GM23338 (cell line): ENCODE measurements at regions not wholly inside any gene's neighbourhood (a gene's known extent, or its start where the extent isn't known, plus 50 kb on each side); places are given as distances from the start of the nearest gene placed in this dataset.

ENCODE experiments used
- ATAC-seq: fragments of 200-7000 bp; cut with Tn5 transposase; 3 replicates; pipeline ENCODE4 v1.9.1; 2020
- DNase-seq: peaks from one replicate; pipeline ENCODE4 v3.0.0-alpha.2; 2015; ENCODE audit warnings: low spot score
- H2AFZ ChIP-seq: fragments of 200-600 bp; sonication (generic); 2 replicates; pipeline ENCODE4 v1.8.0; 2016; ENCODE audit warnings: antibody characterized with exemption, mild to moderate bottlenecking, moderate library complexity
- H3F3A ChIP-seq: fragments of 200-600 bp; sonication (generic); replicated peaks from 2 replicates; pipeline ENCODE4 v1.8.0; 2017; ENCODE audit warnings: antibody characterized with exemption, mixed run types, low read depth
- H3K27ac ChIP-seq: fragments of 200-600 bp; sonication (generic); 2 replicates; pipeline ENCODE4 v1.6.1; 2016; ENCODE audit warnings: low read depth
- H3K27me3 ChIP-seq: fragments of 200-600 bp; sonication (generic); 2 replicates; pipeline ENCODE4 v1.8.0; 2016; ENCODE audit warnings: mild to moderate bottlenecking, mixed run types, moderate library complexity; ENCODE audit not compliant: insufficient read depth
- H3K36me3 ChIP-seq: fragments of 200-600 bp; sonication (generic); 2 replicates; pipeline ENCODE4 v1.8.0; 2016; ENCODE audit warnings: mild to moderate bottlenecking; ENCODE audit not compliant: insufficient read depth
- H3K4me1 ChIP-seq: fragments of 200-600 bp; sonication (generic); 2 replicates; pipeline ENCODE4 v1.8.0; 2016; ENCODE audit warnings: mild to moderate bottlenecking, moderate library complexity; ENCODE audit not compliant: insufficient read depth
- H3K4me2 ChIP-seq: fragments of 200-600 bp; sonication (generic); 2 replicates; pipeline ENCODE4 v1.7.1; 2017; ENCODE audit warnings: mixed run types
- H3K4me3 ChIP-seq: fragments of 200-600 bp; sonication (generic); 2 replicates; pipeline ENCODE4 v1.6.1; 2016; ENCODE audit warnings: mixed run types
- H3K79me2 ChIP-seq: fragments of 200-600 bp; sonication (generic); replicated peaks from 2 replicates; pipeline ENCODE4 v1.8.0; 2017; ENCODE audit warnings: mild to moderate bottlenecking; ENCODE audit not compliant: insufficient read depth
- H3K9me2 ChIP-seq: fragments of 200-600 bp; sonication (generic); 2 replicates; pipeline ENCODE4 v1.8.0; 2017; ENCODE audit not compliant: insufficient read depth
- H4K20me1 ChIP-seq: fragments of 200-600 bp; sonication (generic); replicated peaks from 2 replicates; pipeline ENCODE4 v1.8.0; 2017; ENCODE audit warnings: mild to moderate bottlenecking; ENCODE audit not compliant: insufficient read depth
- H3K27ac Mint-ChIP-seq: 2 replicates; pipeline ENCODE4 v1.8.0; 2020; ENCODE audit warnings: inconsistent platforms, mild to moderate bottlenecking, moderate library complexity, mixed read lengths
- H3K27me3 Mint-ChIP-seq: 3 replicates; pipeline ENCODE4 v1.8.0; 2022; ENCODE audit warnings: low read depth, mild to moderate bottlenecking, moderate library complexity, mixed read lengths, inconsistent platforms; ENCODE audit not compliant: insufficient read depth, poor library complexity
- H3K36me3 Mint-ChIP-seq: 3 replicates; pipeline ENCODE4 v1.8.0; 2021; ENCODE audit warnings: low read depth, mild to moderate bottlenecking, inconsistent platforms, moderate library complexity, mixed read lengths
- H3K4me1 Mint-ChIP-seq: 3 replicates; pipeline ENCODE4 v1.8.0; 2020; ENCODE audit warnings: mild to moderate bottlenecking, inconsistent platforms, mixed read lengths
- H3K4me3 Mint-ChIP-seq: 3 replicates; pipeline ENCODE4 v1.8.0; 2021; ENCODE audit warnings: moderate library complexity, mild to moderate bottlenecking, inconsistent platforms, mixed read lengths
- H3K9me3 Mint-ChIP-seq: 3 replicates; pipeline ENCODE4 v1.8.0; 2020; ENCODE audit warnings: moderate library complexity, mild to moderate bottlenecking, inconsistent platforms, mixed read lengths
- CREB1 ChIP-seq: fragments of 250-450 bp; sonication (Bioruptor Pico); IDR thresholded peaks from 2 replicates; pipeline ENCODE4 v1.5.0; 2020; ENCODE audit warnings: low read depth, mild to moderate bottlenecking, moderate library complexity
- CTCF ChIP-seq, 2 experiments: fragments of 200-600 bp in 1 of 2; sonication (generic) in 1 of 2; conservative IDR thresholded peaks; 2 replicates each; pipeline versions ENCODE4 v1.5.1 to v1.6.1; 2016 to 2017; ENCODE audit warnings: antibody characterized with exemption in 2 of 2, low read depth in 2 of 2, mild to moderate bottlenecking in 2 of 2, moderate library complexity in 1 of 2
- ETS1 ChIP-seq: IDR thresholded peaks from 2 replicates; pipeline ENCODE4 v1.6.1; 2016; ENCODE audit warnings: antibody characterized with exemption
- EZH2 ChIP-seq: fragments of 200-600 bp; sonication (generic); IDR thresholded peaks from one replicate; pipeline ENCODE4 v1.8.0; 2017; ENCODE audit warnings: antibody characterized with exemption, mild to moderate bottlenecking, low read depth; ENCODE audit not compliant: unreplicated experiment
- JUNB ChIP-seq: IDR thresholded peaks from one replicate; pipeline ENCODE4 v1.6.1; 2016; ENCODE audit warnings: antibody characterized with exemption; ENCODE audit not compliant: unreplicated experiment
- NANOG ChIP-seq: IDR thresholded peaks from 2 replicates; pipeline ENCODE4 v1.6.1; 2016; ENCODE audit warnings: antibody characterized with exemption, borderline replicate concordance
- POLR2AphosphoS5 ChIP-seq: IDR thresholded peaks from 2 replicates; pipeline ENCODE4 v1.6.1; 2016; ENCODE audit warnings: antibody characterized with exemption, low read depth
- REST ChIP-seq: IDR thresholded peaks from one replicate; pipeline ENCODE4 v1.6.1; 2018; ENCODE audit warnings: antibody characterized with exemption; ENCODE audit not compliant: unreplicated experiment
- ZNF331 ChIP-seq: fragments of 250-450 bp; sonication (Bioruptor Pico); IDR thresholded peaks from 2 replicates; pipeline ENCODE4 v1.5.0; 2020; ENCODE audit warnings: low read depth, mild to moderate bottlenecking, moderate library complexity
- ZNF462 ChIP-seq: fragments of 250-450 bp; sonication (Bioruptor Pico); IDR thresholded peaks from 2 replicates; pipeline ENCODE4 v1.5.0; 2020; ENCODE audit warnings: mild to moderate bottlenecking, moderate library complexity

- no peak for DNase-seq
- no peaks in the 10 kb centered on the region for H3K27me3 ChIP-seq
- Mint-ChIP-seq H3K27me3 (no peaks in the 10 kb centered on the region), H3K27ac (no peak overlapping the region), H3K36me3 (no peaks in the 10 kb centered on the region), H3K4me1 (no peaks in the 10 kb centered on the region), H3K4me3 (no peak overlapping the region), H3K9me3 (no peaks in the 10 kb centered on the region)
- no peak for ATAC-seq
- H3K4me2 ChIP-seq: no peak overlapping the region
- H4K20me1 ChIP-seq: no peaks in the 10 kb centered on the region
- no peaks in the 10 kb centered on the region for H3K4me1 ChIP-seq
- H3F3A ChIP-seq: no peaks in the 10 kb centered on the region
- no peaks in the 10 kb centered on the region for H3K79me2 ChIP-seq
- H3K36me3 ChIP-seq: no peaks in the 10 kb centered on the region
- H2AFZ ChIP-seq: no peak overlapping the region
- TF ChIP-seq CREB1 (CRISPR knock-in tag) (no peak), EZH2 (no peak), REST (no peak), ZNF462 (CRISPR knock-in tag) (no peak), POLR2AphosphoS5 (no peak), JUNB (no peak), NANOG (no peak), CTCF (conservative IDR thresholded peaks at IDR 0.05; ENCODE audit: low read depth in 2 of 2) (no peak), ETS1 (no peak), ZNF331 (CRISPR knock-in tag) (no peak)
- no peaks in the 10 kb centered on the region for H3K9me2 ChIP-seq
- H3K4me3 ChIP-seq: no peak overlapping the region
- H3K27ac ChIP-seq: no peak overlapping the region
Measured at GRCh38 chr10:35731828-35732227, 89.7 kb upstream of the FZD8 start.
